IMR-90 (cell line): ENCODE measurements at regions not wholly inside any gene's neighbourhood (a gene's known extent, or its start where the extent isn't known, plus 50 kb on each side); places are given as distances from the start of the nearest gene placed in this dataset.

ENCODE experiments used
- CEBPB ChIP-seq: IDR thresholded peaks from 2 replicates; pipeline ENCODE4 v1.6.1; 2012; ENCODE audit warnings: low read depth, low read length, improper control_type of control experiment
- CTCF ChIP-seq: conservative IDR thresholded peaks from 2 replicates; pipeline ENCODE4 v1.5.1; 2012; ENCODE audit warnings: mild to moderate bottlenecking, low read depth, low read length, improper control_type of control experiment
- MAFK ChIP-seq: IDR thresholded peaks from 2 replicates; pipeline ENCODE4 v1.6.1; 2012; ENCODE audit warnings: low read depth, low read length, improper control_type of control experiment
- MAZ ChIP-seq: IDR thresholded peaks from 2 replicates; pipeline ENCODE4 v1.6.1; 2012; ENCODE audit warnings: low read depth, mild to moderate bottlenecking, low read length, improper control_type of control experiment, moderate library complexity, borderline replicate concordance
- POLR2A ChIP-seq: IDR thresholded peaks from 2 replicates; pipeline ENCODE4 v1.6.1; 2012; ENCODE audit warnings: mild to moderate bottlenecking, low read depth, low read length
- RAD21 ChIP-seq: IDR thresholded peaks from 2 replicates; pipeline ENCODE4 v1.6.1; 2012; ENCODE audit warnings: low read length, improper control_type of control experiment
- RCOR1 ChIP-seq: IDR thresholded peaks from 2 replicates; pipeline ENCODE4 v1.6.1; 2012; ENCODE audit warnings: mild to moderate bottlenecking, low read length, improper control_type of control experiment; ENCODE audit not compliant: insufficient replicate concordance
- RFX5 ChIP-seq: IDR thresholded peaks from 2 replicates; pipeline ENCODE4 v1.8.0; 2012; ENCODE audit warnings: low read depth, mild to moderate bottlenecking, low read length, moderate library complexity
- SMC3 ChIP-seq: fragments of 150-350 bp; IDR thresholded peaks from 2 replicates; pipeline ENCODE4 v1.6.1; 2016; ENCODE audit warnings: low read depth, mild to moderate bottlenecking, antibody characterized with exemption, low read length, moderate library complexity
- TF ChIP-seq, protein P1 (sequence below): fragments of 150-350 bp; IDR thresholded peaks from 2 replicates; pipeline ENCODE4 v1.6.1; 2017; ENCODE audit warnings: mild to moderate bottlenecking, antibody characterized with exemption, low read length, low read depth

DNA sequence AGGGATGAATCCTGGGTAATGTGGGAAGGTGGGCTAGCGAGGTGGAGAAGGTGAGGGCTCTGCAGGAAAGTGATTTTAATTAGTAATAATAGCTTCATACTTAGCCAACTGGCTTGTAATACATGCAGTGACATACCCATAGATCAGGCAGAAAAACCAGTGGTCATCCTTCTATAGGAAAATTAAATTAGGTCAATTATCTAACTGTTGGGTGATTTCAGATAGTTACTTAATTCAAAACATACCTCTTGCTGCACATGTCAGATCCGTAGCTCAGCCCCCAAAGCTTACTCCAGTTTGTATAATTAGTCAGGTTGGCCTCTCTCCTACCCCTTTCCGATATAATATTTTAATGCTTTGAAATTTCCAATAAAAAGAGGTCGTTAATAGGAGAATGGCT, 137.0 kb downstream of the TMEM114 start:
- no peak for TF ChIP-seq RAD21
- TF ChIP-seq CTCF: no peak
- TF ChIP-seq POLR2A: no peak
- no peak for TF ChIP-seq SMC3
- no peak for TF ChIP-seq RFX5
- TF ChIP-seq MAZ: no peak
- no peak for TF ChIP-seq CEBPB
- TF ChIP-seq MAFK: no peak
- TF ChIP-seq, protein P1, sequence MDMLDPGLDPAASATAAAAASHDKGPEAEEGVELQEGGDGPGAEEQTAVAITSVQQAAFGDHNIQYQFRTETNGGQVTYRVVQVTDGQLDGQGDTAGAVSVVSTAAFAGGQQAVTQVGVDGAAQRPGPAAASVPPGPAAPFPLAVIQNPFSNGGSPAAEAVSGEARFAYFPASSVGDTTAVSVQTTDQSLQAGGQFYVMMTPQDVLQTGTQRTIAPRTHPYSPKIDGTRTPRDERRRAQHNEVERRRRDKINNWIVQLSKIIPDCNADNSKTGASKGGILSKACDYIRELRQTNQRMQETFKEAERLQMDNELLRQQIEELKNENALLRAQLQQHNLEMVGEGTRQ: no peak
- TF ChIP-seq RCOR1: no peak
